GM23338 (cell line): ENCODE measurements at regions not wholly inside any gene's neighbourhood (a gene's known extent, or its start where the extent isn't known, plus 50 kb on each side); places are given as distances from the start of the nearest gene placed in this dataset.
A peak's percentile ranks its signal among the peaks of the same experiment; 100 is the strongest.
"Not testable (repeated sequence)": the region's sequence is repeated elsewhere in the genome, so short reads cannot be mapped to it uniquely, and the experiment has no call there.

Source experiments
- ATAC-seq: fragments of 200-7000 bp; cut with Tn5 transposase; 3 replicates; pipeline ENCODE4 v1.9.1; 2020
- DNase-seq: peaks from one replicate; pipeline ENCODE4 v3.0.0-alpha.2; 2015; ENCODE audit warnings: low spot score
- H2AFZ ChIP-seq: fragments of 200-600 bp; sonication (generic); 2 replicates; pipeline ENCODE4 v1.8.0; 2016; ENCODE audit warnings: antibody characterized with exemption, mild to moderate bottlenecking, moderate library complexity
- H3F3A ChIP-seq: fragments of 200-600 bp; sonication (generic); replicated peaks from 2 replicates; pipeline ENCODE4 v1.8.0; 2017; ENCODE audit warnings: antibody characterized with exemption, mixed run types, low read depth
- H3K27ac ChIP-seq: fragments of 200-600 bp; sonication (generic); 2 replicates; pipeline ENCODE4 v1.6.1; 2016; ENCODE audit warnings: low read depth
- H3K27me3 ChIP-seq: fragments of 200-600 bp; sonication (generic); 2 replicates; pipeline ENCODE4 v1.8.0; 2016; ENCODE audit warnings: mild to moderate bottlenecking, mixed run types, moderate library complexity; ENCODE audit not compliant: insufficient read depth
- H3K36me3 ChIP-seq: fragments of 200-600 bp; sonication (generic); 2 replicates; pipeline ENCODE4 v1.8.0; 2016; ENCODE audit warnings: mild to moderate bottlenecking; ENCODE audit not compliant: insufficient read depth
- H3K4me1 ChIP-seq: fragments of 200-600 bp; sonication (generic); 2 replicates; pipeline ENCODE4 v1.8.0; 2016; ENCODE audit warnings: mild to moderate bottlenecking, moderate library complexity; ENCODE audit not compliant: insufficient read depth
- H3K4me2 ChIP-seq: fragments of 200-600 bp; sonication (generic); 2 replicates; pipeline ENCODE4 v1.7.1; 2017; ENCODE audit warnings: mixed run types
- H3K4me3 ChIP-seq: fragments of 200-600 bp; sonication (generic); 2 replicates; pipeline ENCODE4 v1.6.1; 2016; ENCODE audit warnings: mixed run types
- H3K79me2 ChIP-seq: fragments of 200-600 bp; sonication (generic); replicated peaks from 2 replicates; pipeline ENCODE4 v1.8.0; 2017; ENCODE audit warnings: mild to moderate bottlenecking; ENCODE audit not compliant: insufficient read depth
- H3K9me2 ChIP-seq: fragments of 200-600 bp; sonication (generic); 2 replicates; pipeline ENCODE4 v1.8.0; 2017; ENCODE audit not compliant: insufficient read depth
- H4K20me1 ChIP-seq: fragments of 200-600 bp; sonication (generic); replicated peaks from 2 replicates; pipeline ENCODE4 v1.8.0; 2017; ENCODE audit warnings: mild to moderate bottlenecking; ENCODE audit not compliant: insufficient read depth
- H3K27ac Mint-ChIP-seq: 2 replicates; pipeline ENCODE4 v1.8.0; 2020; ENCODE audit warnings: inconsistent platforms, mild to moderate bottlenecking, moderate library complexity, mixed read lengths
- H3K27me3 Mint-ChIP-seq: 3 replicates; pipeline ENCODE4 v1.8.0; 2022; ENCODE audit warnings: low read depth, mild to moderate bottlenecking, moderate library complexity, mixed read lengths, inconsistent platforms; ENCODE audit not compliant: insufficient read depth, poor library complexity
- H3K36me3 Mint-ChIP-seq: 3 replicates; pipeline ENCODE4 v1.8.0; 2021; ENCODE audit warnings: low read depth, mild to moderate bottlenecking, inconsistent platforms, moderate library complexity, mixed read lengths
- H3K4me1 Mint-ChIP-seq: 3 replicates; pipeline ENCODE4 v1.8.0; 2020; ENCODE audit warnings: mild to moderate bottlenecking, inconsistent platforms, mixed read lengths
- H3K4me3 Mint-ChIP-seq: 3 replicates; pipeline ENCODE4 v1.8.0; 2021; ENCODE audit warnings: moderate library complexity, mild to moderate bottlenecking, inconsistent platforms, mixed read lengths
- H3K9me3 Mint-ChIP-seq: 3 replicates; pipeline ENCODE4 v1.8.0; 2020; ENCODE audit warnings: moderate library complexity, mild to moderate bottlenecking, inconsistent platforms, mixed read lengths
- CREB1 ChIP-seq: fragments of 250-450 bp; sonication (Bioruptor Pico); IDR thresholded peaks from 2 replicates; pipeline ENCODE4 v1.5.0; 2020; ENCODE audit warnings: low read depth, mild to moderate bottlenecking, moderate library complexity
- NANOG ChIP-seq: IDR thresholded peaks from 2 replicates; pipeline ENCODE4 v1.6.1; 2016; ENCODE audit warnings: antibody characterized with exemption, borderline replicate concordance
- POLR2AphosphoS5 ChIP-seq: IDR thresholded peaks from 2 replicates; pipeline ENCODE4 v1.6.1; 2016; ENCODE audit warnings: antibody characterized with exemption, low read depth
- ZNF462 ChIP-seq: fragments of 250-450 bp; sonication (Bioruptor Pico); IDR thresholded peaks from 2 replicates; pipeline ENCODE4 v1.5.0; 2020; ENCODE audit warnings: mild to moderate bottlenecking, moderate library complexity

- peak; percentile 10 for DNase-seq
- H3K4me1 Mint-ChIP-seq, ATAC-seq, H3K9me2 ChIP-seq, H3K27me3 Mint-ChIP-seq, H3K4me1 ChIP-seq, H3K36me3 Mint-ChIP-seq, H4K20me1 ChIP-seq, H3K27me3 ChIP-seq, H3K79me2 ChIP-seq, H3F3A ChIP-seq, H3K36me3 ChIP-seq, H3K9me3 Mint-ChIP-seq: not testable (repeated sequence)
- Histone ChIP-seq H3K27ac (peak overlapping the region; percentile 21; the same call in 1 of the 2 replicates), H3K4me3 (peak overlapping the region; percentile 43), H2AFZ (peak overlapping the region; percentile 83; the same call in 1 of the 2 replicates), H3K4me2 (peak overlapping the region; percentile 68)
- peak overlapping the region; percentile 56; the same call in 1 of the 2 replicates for H3K27ac Mint-ChIP-seq
- H3K4me3 Mint-ChIP-seq: peak overlapping the region; percentile 50; the same call in 2 of the 3 replicates
Observed at GRCh38 chr4:65998807-65999517, 328.7 kb upstream of the EPHA5 start.

- Mint-ChIP-seq H3K36me3 (no peaks in the 10 kb centered on the region), H3K27ac (no peak overlapping the region), H3K27me3 (no peaks in the 10 kb centered on the region), H3K9me3 (no peaks in the 10 kb centered on the region; the same call in 2 of the 3 replicates), H3K4me3 (no peak overlapping the region), H3K4me1 (no peaks in the 10 kb centered on the region)
- H3F3A ChIP-seq: no peaks in the 10 kb centered on the region
- no peaks in the 10 kb centered on the region for H3K27me3 ChIP-seq
- H4K20me1 ChIP-seq: no peaks in the 10 kb centered on the region
- no peak for DNase-seq
- TF ChIP-seq CREB1 (CRISPR knock-in tag): no peak
- no peak for TF ChIP-seq ZNF462 (CRISPR knock-in tag)
- TF ChIP-seq NANOG: no peak
- no peak for TF ChIP-seq POLR2AphosphoS5
- no peaks in the 10 kb centered on the region for H3K4me1 ChIP-seq
- H3K9me2 ChIP-seq: no peaks in the 10 kb centered on the region
- no peaks in the 10 kb centered on the region for H3K36me3 ChIP-seq
- H2AFZ ChIP-seq: no peak overlapping the region
- H3K4me3 ChIP-seq: no peak overlapping the region
- H3K27ac ChIP-seq: no peak overlapping the region
- no peak overlapping the region for H3K4me2 ChIP-seq
- H3K79me2 ChIP-seq: no peaks in the 10 kb centered on the region
- ATAC-seq: no peak
Observed at GRCh38 chr4:65983061-65983460, 312.8 kb upstream of the EPHA5 start.
